T-helper 2 cell (primary cell): ENCODE measurements at regions not wholly inside any gene's neighbourhood (a gene's known extent, or its start where the extent isn't known, plus 50 kb on each side); places are given as distances from the start of the nearest gene placed in this dataset.

Experiments
- DNase-seq, 5 experiments: peaks; one replicate each; pipeline versions ENCODE4 v3.0.0 to v3.0.0-alpha.2; 2012 to 2022

- DNase-seq: no peak
Observed at GRCh38 chr9:11962327-11962726, 730.9 kb upstream of the TYRP1 start.

DNA sequence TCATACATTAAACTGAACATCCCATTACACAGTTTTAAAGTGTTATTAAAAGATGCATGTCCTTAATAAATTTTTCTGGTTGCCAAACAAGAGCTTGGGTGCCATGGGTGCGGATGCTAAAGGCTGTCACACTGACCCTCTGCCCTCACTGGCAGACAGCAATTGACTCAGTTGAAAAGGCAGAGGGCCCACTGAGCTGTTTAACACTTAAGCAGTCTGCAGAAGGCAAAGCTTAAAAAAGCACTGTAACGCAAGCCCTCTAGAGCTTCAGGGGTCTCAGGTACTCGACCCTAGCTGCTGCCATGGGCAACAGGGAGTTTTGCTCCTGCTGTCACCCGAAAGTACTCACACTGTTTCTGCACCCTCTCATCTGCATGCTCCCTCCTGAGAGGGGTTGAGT is 726.4 kb upstream of the TYRP1 start:
- no peak for DNase-seq

DNA sequence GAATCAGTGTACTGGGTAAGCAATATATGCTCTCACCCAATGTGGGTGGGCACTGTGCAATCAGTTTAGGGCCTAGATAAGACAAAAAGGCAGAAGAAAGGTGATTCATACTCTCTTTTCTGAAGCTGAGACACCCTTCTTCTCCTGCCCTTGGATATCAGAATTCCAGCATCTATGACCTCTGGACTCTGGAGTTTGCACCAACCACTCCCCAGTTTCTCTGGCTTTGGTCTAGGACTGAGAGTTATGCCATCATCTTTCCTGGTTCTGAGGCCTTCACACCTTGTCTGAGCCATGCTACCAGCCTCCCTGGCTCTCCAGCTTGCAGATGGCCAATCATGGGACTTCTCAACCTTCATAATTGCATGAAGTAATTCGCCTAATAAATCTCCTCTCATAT is 724.6 kb upstream of the TYRP1 start:
- DNase-seq: no peak

- no peak for DNase-seq
Observed at GRCh38 chr9:11973011-11973410, 720.2 kb upstream of the TYRP1 start.

- no peak for DNase-seq
Observed at GRCh38 chr9:11973511-11973910, 719.7 kb upstream of the TYRP1 start.

DNA sequence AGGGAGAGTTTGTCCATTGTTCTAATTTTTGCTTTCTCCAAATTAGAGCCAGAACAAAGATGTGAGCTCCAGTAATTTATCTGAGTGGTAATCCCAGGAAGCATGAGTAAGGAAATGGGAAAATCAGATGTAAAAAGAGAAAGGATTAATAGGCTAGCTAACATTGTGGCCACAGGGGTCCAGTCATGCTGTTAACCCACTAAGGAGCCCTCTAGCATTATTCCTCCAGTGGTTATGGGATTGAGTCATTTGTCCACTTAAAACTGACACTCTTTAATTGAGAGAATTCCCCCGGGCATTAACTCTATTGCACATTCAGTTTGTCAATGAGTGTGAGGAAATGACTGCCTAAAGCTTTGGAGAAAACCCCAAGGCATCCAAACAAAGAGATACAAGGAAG is 700.3 kb upstream of the TYRP1 start:
- DNase-seq: no peak

- no peak for DNase-seq
Observed at GRCh38 chr9:12014488-12014887, 678.7 kb upstream of the TYRP1 start.

- no peak for DNase-seq
Observed at GRCh38 chr9:12054235-12054634, 639.0 kb upstream of the TYRP1 start.

GRCh38 chr9:12056874-12057273 is 636.3 kb upstream of the TYRP1 start:
- DNase-seq: no peak

DNA sequence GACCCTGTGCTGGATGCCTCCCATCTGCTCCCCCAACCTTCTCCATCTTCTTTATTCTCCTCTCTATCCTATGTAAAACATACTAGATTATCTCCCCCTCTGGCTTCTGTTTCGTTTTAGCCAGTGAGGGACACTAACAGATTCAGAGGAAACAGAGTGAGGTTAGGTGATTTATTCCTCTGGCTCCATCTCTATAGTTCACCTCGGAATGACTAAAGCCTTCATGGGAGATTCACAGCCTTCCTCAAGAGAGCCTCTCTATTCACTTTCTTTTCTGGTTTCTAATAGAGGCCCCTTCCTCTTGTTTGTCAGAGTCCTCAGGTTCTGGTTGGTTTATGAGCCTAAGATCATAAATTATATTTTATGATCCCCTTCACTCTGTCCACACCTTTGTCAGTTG is 633.1 kb upstream of the TYRP1 start:
- no peak for DNase-seq

DNA sequence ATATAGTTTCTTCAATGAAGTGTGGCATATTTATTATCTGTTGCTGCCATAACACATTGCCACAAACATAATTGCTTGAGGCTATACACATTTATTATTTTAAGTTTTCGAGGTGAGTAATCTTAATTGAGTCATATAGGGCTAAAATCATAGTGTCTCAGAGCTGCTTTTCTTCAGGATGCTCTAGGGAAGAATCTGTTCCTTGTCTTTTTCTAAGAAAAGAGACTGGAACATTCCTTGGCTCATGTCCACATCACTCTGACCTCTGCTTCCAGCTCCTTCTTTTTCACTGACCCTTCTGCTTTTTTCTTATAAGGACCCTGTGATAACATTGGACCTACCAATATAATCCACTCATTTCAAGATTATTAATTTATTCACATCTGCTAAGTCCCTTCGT is 632.4 kb upstream of the TYRP1 start:
- no peak for DNase-seq

DNA sequence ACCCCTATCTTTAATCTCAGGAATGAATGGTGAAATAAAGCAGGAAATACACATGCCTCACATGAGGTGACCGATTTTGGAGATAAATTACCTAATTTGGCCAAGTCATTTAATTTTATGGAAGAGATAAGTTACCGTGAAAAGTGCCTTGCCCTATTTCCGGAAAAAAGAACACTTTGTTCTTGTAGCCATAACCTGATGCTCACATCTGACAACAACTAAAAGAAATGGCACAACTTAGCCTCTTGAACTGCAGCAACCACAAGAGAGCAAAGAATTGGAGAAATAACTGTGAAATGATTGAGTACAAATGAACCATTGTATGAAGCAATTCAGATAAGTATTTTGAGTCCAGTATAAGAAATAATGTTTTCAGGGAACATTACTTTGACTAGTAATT is 628.1 kb upstream of the TYRP1 start:
- DNase-seq: no peak

- no peak for DNase-seq
Observed at GRCh38 chr9:12065686-12066085, 627.5 kb upstream of the TYRP1 start.

DNA sequence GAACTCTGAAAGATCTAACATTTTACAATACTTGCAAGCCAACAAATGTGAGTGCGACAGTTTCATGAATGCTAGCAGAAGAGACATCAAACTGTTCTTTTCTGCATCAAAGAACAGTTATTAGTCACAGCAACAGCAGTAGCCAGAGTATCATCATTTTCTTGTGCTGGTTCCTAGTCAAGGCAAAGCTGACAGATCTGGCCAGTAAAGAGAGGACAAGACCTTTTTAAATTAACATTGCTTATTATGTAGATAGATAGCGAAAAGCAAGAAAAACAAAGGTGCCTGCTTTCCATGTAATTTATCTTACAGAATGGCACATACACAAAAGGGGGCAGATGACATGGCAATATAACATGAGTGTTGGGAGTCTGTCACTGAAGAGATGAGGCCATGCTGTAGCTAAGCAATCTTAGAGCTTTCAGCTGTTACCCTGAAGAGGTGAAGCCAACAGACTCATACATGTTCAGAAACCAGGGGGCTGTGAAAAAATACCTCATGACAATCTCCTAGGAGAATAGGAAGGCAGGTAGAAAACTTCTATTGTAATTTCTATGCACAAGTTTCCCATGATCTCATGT is 626.6 kb upstream of the TYRP1 start:
- no peak for DNase-seq

DNA sequence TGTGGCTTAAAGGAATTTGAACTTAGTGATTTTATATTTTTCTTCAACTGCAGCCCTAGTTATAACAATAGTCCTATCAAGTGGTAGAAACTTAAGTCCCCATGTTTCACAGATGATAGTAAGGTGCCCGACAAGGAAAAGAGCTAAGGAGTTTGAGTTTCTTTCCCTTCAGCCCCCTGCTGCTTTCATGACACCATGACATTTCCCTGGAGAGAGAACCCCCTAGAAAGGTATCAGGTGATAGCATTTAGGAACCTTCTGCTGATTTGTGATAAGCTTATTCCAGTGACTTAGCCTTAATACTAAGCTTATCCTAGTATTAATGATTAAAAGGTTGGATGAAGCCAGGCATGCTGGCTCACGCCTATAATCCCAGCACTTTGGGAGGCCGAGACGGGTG is 623.8 kb upstream of the TYRP1 start:
- no peak for DNase-seq

- no peak for DNase-seq
Observed at GRCh38 chr9:12085399-12085798, 607.8 kb upstream of the TYRP1 start.

DNA sequence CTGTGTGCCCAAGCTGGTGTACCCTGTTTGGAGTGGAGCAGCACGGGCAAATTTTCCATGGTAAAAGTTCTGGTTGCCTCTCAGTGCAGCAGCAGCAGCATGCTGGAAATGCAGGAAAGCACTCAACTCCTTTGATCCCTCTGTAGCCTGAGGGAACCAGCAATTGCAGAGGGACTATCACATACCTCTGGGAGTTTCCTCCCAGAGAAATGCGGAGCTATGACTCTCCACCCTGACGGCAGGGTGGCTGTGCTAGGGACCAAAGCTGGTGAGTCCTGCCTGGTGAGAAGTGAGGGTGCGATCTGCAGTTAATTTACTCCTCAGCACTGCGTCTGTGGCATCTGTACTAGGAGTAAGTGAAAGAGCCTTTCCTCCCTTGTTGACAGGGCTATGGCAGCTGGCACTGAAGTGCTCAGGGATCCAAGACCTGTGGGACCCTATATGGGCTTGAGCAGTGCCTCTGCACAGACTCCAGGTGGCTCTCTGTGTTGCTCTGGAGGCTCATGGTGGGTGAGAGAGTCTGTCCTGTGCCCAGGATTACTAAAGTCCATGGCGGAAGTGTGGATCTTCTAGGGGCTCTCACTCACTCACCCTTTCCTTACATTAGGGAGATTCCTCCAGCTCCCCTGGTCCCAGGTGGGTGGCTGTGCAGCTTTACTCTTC is 601.2 kb upstream of the TYRP1 start:
- no peak for DNase-seq

DNA sequence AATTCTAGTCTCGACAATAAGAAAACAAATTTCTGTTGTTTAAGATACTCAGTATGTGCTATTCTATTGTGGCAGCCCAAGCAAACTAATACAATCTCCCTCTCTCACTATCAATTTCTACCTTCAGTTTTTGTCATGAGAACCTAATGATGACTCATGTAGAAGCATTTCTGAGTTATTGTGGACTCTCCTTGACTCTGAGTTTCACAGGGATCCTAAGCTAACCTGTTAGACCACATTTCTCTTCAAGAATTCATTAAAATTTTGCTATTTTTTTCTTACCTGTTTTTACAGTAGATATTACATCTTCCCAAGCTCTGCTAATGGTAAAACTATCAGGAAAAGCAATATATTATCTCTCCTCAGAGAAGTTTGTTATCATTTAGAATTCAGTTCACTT is 599.1 kb upstream of the TYRP1 start:
- no peak for DNase-seq

DNA sequence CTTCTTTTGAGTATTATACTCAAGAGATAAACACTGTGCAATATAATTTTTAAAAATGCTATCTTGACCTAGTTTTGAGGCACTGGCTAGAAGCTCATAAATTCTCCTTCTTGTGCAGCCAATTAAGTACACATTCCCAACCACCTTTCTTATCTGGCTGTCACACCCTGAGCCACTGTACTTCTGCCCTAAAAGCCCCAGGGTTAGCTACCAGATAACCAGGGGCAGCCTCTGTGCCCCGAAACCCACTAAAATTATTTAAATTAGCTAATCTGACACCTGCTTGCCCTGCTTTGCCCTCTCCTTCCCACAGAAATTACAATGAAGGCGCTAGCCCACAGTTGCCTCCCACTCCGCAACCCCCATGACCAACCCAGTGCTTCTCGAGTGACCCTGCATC is 597.3 kb upstream of the TYRP1 start:
- no peak for DNase-seq

GRCh38 chr9:12133416-12133815 is 559.8 kb upstream of the TYRP1 start:
- no peak for DNase-seq

- no peak for DNase-seq
Observed at GRCh38 chr9:12141422-12141821, 551.8 kb upstream of the TYRP1 start.

DNA sequence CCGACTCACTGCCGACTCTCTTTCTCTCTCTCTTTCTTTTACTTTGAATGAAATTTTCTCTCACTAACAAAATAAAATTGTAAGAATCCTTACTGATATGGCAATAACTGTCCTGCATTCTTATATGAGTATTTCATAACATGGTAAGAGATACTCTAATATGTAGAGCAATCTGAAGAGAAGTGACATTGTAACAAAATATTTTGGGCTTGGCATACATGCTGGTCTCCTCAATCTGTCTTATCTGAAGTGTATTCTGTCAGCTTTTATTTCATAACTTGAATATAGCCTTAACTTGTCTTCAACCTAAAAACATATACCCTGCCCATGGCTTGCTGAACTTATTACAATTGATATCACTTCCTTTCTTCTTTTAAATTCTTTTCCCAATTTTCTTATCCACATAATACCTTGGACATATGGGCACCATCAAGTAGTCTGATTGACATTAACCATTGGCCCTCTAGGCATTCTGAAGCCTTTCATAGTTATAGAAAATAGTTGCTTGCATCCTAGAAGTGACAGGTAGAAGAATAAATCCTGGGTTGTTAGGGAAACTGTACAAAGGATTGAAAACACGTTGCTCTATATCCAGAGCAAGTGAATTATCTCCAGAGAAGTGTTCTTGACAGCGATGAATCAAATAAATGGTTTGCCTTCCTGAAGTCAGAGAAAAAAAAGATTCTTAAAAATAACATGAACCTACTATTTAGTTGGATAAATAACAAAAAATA is 537.6 kb upstream of the TYRP1 start:
- DNase-seq: no peak

DNA sequence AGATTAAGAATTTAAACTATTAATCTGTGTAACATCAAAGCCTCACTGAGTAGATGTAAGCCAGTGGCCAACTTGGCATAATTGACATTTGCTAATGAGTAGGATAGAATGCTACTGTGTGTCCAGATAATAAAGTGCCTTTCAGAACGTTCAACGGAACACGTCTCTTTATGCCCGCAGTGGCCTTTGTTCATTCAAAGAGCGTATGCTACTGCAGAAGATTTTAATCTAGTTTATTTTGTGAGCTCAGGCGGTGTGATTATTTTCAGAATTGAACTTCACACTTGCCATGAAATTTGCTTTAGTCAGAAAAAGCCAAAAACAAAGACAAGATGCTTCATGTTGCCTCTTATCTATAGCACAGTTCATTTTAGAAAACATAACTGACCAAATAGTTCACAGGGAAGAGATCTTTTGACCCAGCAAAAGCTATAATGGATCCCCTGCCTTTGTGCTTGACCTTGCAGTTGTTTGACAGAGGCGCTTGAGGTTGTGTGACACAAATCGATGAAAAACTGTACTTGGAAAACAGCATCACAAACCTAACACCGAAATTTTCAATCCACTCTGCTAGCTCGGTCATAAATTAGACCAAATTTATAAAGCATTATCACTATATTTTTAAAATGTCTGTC is 530.9 kb upstream of the TYRP1 start:
- no peak for DNase-seq
